Choroid plexus epithelial cell (primary cell): ENCODE measurements at regions not wholly inside any gene's neighbourhood (a gene's known extent, or its start where the extent isn't known, plus 50 kb on each side); places are given as distances from the start of the nearest gene placed in this dataset.

ENCODE experiments used
- DNase-seq: peaks from one replicate; pipeline ENCODE4 v3.0.0-alpha.2; 2010; ENCODE audit warnings: low read depth
- H3K4me3 ChIP-seq: 2 replicates; pipeline ENCODE4 v1.5.1; 2011; ENCODE audit warnings: low read depth, mild to moderate bottlenecking, control low read depth, low read length, moderate library complexity
- TF ChIP-seq, protein P1 (sequence below): conservative IDR thresholded peaks from 2 replicates; pipeline ENCODE4 v1.5.1; 2011; ENCODE audit warnings: low read depth, mild to moderate bottlenecking, control low read depth, inconsistent platforms, low read length, moderate library complexity

DNA sequence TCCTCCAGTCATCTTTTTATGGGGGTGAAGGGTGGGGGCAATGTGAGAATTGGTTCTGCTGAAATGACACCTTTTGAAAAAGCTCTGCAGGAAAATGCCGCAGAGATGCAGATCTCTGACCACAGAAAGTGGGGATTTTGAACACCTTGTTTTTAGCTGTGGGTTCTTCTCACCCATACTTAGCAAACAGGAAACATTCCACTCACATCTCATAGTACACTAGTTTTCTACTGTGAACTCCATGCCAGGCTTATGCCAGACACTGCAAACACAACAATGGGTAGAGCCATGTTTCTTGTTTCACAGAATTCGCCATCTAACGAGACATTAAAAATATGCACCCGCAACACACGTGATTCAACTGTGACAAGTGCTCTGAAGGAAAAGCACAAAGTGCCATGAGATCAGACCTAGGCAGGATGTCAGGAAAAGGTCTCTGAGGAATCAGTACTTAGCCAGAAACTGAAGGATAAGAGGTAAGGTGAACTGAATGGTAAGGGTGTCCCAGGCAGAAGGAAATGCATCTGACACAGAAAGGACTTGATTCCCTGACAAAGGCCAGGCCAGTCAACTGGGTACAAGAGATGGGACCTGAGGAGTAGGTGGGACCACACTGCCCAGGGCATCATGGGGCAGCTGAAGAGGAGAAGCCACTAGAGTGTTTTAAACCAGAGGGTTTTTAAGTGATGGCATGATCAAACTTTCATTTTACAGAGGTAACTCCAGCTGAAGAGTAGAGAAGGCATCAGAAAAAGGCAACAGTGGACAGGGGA lies 83.8 kb upstream of the JAK1 start:
- DNase-seq = no peak
- H3K4me3 ChIP-seq = no peak overlapping the region
- TF ChIP-seq, protein P1, sequence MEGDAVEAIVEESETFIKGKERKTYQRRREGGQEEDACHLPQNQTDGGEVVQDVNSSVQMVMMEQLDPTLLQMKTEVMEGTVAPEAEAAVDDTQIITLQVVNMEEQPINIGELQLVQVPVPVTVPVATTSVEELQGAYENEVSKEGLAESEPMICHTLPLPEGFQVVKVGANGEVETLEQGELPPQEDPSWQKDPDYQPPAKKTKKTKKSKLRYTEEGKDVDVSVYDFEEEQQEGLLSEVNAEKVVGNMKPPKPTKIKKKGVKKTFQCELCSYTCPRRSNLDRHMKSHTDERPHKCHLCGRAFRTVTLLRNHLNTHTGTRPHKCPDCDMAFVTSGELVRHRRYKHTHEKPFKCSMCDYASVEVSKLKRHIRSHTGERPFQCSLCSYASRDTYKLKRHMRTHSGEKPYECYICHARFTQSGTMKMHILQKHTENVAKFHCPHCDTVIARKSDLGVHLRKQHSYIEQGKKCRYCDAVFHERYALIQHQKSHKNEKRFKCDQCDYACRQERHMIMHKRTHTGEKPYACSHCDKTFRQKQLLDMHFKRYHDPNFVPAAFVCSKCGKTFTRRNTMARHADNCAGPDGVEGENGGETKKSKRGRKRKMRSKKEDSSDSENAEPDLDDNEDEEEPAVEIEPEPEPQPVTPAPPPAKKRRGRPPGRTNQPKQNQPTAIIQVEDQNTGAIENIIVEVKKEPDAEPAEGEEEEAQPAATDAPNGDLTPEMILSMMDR = no peak

DNA sequence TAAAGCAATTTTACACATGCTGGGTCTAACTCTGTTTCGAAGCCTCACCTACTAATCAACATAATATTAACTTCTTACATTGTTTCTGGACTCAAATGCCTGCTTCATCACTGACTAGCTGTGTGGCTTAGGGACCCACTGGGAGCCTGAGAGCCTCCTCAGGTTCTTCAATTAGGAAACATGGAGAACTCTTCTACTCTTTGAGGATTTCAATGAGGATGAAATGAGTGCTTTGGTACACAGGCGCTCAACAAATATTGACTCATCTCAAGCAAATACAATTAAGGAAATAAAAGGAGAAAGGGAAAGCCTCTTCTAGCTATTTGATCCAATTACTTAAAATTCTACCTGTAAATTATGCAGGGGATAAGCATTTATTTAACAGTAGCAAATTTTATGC lies 84.4 kb upstream of the JAK1 start:
- no peak for DNase-seq
- TF ChIP-seq, protein P1 = no peak

DNA sequence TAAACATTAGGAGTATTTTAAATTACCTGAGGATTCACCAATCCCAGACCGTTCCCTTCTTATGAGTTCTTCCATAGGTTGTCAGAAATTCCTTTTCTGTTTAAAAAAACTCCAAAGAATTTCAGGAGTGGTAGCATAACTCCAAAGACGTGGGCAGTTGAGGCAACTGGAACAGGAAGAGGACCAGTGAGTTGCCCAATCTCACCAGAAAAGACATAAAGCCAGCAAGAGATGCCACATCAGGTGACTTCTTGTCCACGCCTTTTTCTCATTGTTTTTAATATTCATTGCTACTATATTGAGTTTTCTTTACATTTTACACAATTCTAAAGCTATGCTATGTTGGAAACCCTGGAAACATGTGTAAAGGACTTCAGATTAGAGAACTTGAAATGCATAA lies 88.1 kb upstream of the JAK1 start:
- TF ChIP-seq, protein P1 = no peak
- no peak overlapping the region for H3K4me3 ChIP-seq
- DNase-seq = no peak

More for the DNA sequence above, 84.4 kb upstream of the JAK1 start:
- no peak overlapping the region for H3K4me3 ChIP-seq

DNA sequence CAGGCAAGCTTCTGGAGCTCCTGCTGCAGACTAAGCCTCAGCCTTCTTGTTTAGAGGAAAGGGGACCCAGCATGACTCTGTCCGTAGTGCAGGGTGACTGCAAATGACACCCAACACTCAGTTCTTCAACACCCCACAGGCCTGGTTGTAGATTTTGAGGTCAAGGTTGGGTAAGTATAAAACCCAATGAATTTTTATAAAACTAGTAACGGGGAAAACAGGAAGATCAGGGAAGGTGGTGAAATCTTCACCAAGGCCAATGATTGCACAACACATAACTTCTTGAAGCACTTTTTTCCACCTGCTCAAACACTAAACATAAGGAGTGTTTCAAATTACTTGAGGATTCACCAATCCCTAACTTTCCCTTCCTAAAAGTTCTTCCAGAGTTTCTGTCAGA lies 89.4 kb upstream of the JAK1 start:
- H3K4me3 ChIP-seq = no peak overlapping the region
- TF ChIP-seq, protein P1 = no peak
- DNase-seq = no peak

DNA sequence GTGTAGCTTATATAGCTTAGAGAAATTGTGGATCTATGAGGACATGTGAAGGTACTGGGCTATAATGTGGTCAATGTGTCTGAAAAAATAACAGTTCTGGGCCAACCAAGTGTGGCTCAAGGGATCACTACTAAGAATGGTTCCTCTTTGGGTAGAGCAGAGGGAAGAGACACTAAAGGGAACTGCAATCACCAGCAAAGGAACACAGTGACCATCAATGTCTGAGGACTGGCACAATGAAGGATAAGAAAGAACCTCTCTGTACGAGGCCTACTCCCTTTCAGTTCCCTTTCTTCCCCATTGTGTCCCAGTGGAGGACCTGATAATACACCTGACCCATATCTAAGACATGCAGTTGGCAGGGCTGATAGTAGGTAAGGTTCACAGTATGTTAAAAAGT lies 89.9 kb upstream of the JAK1 start:
- DNase-seq = no peak
- H3K4me3 ChIP-seq = no peak overlapping the region
- TF ChIP-seq, protein P1 = no peak

DNA sequence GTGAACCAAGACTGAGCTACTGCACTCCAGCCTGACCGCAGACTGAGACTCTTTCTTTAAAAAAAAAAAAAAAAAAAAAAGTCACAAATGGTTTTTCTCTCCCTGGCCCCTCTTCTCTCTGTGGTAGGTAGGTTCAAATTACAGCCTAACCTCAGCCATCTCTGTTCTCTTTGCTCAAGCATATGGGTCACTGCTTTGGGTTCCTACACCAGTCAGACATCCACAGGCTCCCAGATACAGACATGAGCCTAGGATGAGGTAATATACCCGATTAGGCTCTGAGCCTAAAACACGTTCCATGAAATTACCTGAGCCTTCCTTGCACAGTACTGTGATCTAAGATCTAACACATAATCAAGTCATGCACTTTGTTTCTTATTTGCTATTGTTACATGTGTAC lies 90.5 kb upstream of the JAK1 start:
- TF ChIP-seq, protein P1 = no peak
- DNase-seq = peak; percentile 25
- H3K4me3 ChIP-seq = no peak overlapping the region

DNA sequence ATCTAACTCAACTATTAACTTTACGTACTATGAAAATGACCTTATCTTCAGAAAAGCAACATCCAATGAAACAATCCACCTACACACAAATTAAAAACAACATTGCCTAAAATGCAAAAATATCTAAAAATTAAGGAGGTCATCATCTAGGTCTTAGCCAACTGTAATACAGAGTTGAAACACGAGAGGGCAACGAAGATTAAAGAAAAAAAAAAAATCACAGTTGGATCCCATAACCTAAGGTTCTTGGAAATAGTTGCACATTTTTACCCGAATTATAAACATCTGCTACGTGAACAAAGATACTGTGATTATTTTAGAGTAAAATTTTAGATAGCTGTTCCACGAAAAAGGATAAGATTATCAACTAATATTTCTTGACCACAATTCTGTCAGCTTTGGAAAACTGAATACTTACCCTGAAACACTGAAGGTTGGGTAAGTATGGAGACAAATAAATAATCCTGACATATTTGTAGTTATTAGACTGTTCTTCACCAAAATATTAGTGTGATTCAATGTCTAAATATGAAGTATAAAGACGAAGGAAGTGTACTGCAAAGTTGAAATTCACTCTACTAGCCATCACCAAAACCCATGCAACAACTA lies 88.0 kb upstream of the AK4 start:
- no peak overlapping the region for H3K4me3 ChIP-seq
- DNase-seq = peak; percentile 72
- TF ChIP-seq, protein P1 = peak; percentile 56
